HEK293T (cell line): ENCODE measurements at regions not wholly inside any gene's neighbourhood (a gene's known extent, or its start where the extent isn't known, plus 50 kb on each side); places are given as distances from the start of the nearest gene placed in this dataset.

ENCODE experiments used
- CTCF ChIA-PET: fragments of 350-600 bp; formaldehyde crosslinking; extraction: SDS; loops from one replicate; lab custom pipeline; 2021; ENCODE audit warnings: antibody characterized with exemption, inconsistent platforms; lab: Yijun Ruan, JAX
- POLR2A ChIA-PET: fragments of 350-600 bp; formaldehyde crosslinking; extraction: SDS; loops from one replicate; lab custom pipeline; 2020; ENCODE audit warnings: antibody characterized with exemption, inconsistent platforms; lab: Yijun Ruan, JAX
- DNase-seq: peaks from one replicate; pipeline ENCODE4 v3.0.0; 2012; ENCODE audit warnings: mixed read lengths; ENCODE audit errors: extremely low spot score
- ARNT ChIP-seq: fragments of 450-650 bp; IDR thresholded peaks from 2 replicates; pipeline ENCODE4 v1.6.1; 2017; ENCODE audit warnings: mild to moderate bottlenecking
- BHLHE40 ChIP-seq: fragments of 450-650 bp; IDR thresholded peaks from 2 replicates; pipeline ENCODE4 v1.6.1; 2016; ENCODE audit warnings: mild to moderate bottlenecking, moderate library complexity, borderline replicate concordance
- CTBP1 ChIP-seq: fragments of 450-650 bp; IDR thresholded peaks from 2 replicates; pipeline ENCODE4 v1.6.1; 2016; ENCODE audit warnings: borderline replicate concordance
- ELF4 ChIP-seq: fragments of 450-650 bp; IDR thresholded peaks from 2 replicates; pipeline ENCODE4 v1.6.1; 2017; ENCODE audit warnings: antibody characterized with exemption
- FOXA1 ChIP-seq: fragments of 450-650 bp; IDR thresholded peaks from 2 replicates; pipeline ENCODE4 v1.6.1; 2016; ENCODE audit warnings: mild to moderate bottlenecking
- FOXK2 ChIP-seq: fragments of 450-650 bp; IDR thresholded peaks from 2 replicates; pipeline ENCODE4 v1.6.1; 2016; ENCODE audit warnings: mild to moderate bottlenecking
- FOXM1 ChIP-seq: fragments of 450-650 bp; IDR thresholded peaks from 2 replicates; pipeline ENCODE4 v1.6.1; 2017; ENCODE audit warnings: mild to moderate bottlenecking, borderline replicate concordance
- HDGF ChIP-seq: fragments of 450-650 bp; IDR thresholded peaks from 2 replicates; pipeline ENCODE4 v1.6.1; 2017; ENCODE audit warnings: antibody characterized with exemption, borderline replicate concordance
- L3MBTL2 ChIP-seq: fragments of 450-650 bp; conservative IDR thresholded peaks from 2 replicates; pipeline ENCODE4 v1.6.1; 2016; ENCODE audit warnings: mild to moderate bottlenecking
- LEF1 ChIP-seq: fragments of 450-650 bp; IDR thresholded peaks from 2 replicates; pipeline ENCODE4 v1.6.1; 2017; ENCODE audit warnings: mild to moderate bottlenecking, borderline replicate concordance
- NFRKB ChIP-seq: fragments of 450-650 bp; IDR thresholded peaks from 2 replicates; pipeline ENCODE4 v1.6.1; 2016; ENCODE audit warnings: mild to moderate bottlenecking, moderate library complexity
- PKNOX1 ChIP-seq: fragments of 450-650 bp; IDR thresholded peaks from 2 replicates; pipeline ENCODE4 v1.6.1; 2016
- SP1 ChIP-seq: fragments of 450-650 bp; IDR thresholded peaks from 2 replicates; pipeline ENCODE4 v1.6.1; 2017
- SUZ12 ChIP-seq: fragments of 450-650 bp; IDR thresholded peaks from 2 replicates; pipeline ENCODE4 v1.6.1; 2016; ENCODE audit warnings: mild to moderate bottlenecking
- TARDBP ChIP-seq: fragments of 450-650 bp; IDR thresholded peaks from 2 replicates; pipeline ENCODE4 v1.6.1; 2016
- ZNF384 ChIP-seq: fragments of 450-650 bp; IDR thresholded peaks from 2 replicates; pipeline ENCODE4 v1.6.1; 2016

GRCh38 chr18:56291294-56291693 is 347.1 kb downstream of the TXNL1 start:
- ChIA-PET POLR2A (no interaction called here), CTCF (no interaction called here)
- TF ChIP-seq NFRKB (no peak), ARNT (no peak), BHLHE40 (no peak), LEF1 (no peak), SUZ12 (no peak), HDGF (no peak), PKNOX1 (no peak), ELF4 (no peak), CTBP1 (no peak), FOXM1 (no peak)
- no peak for DNase-seq

DNA sequence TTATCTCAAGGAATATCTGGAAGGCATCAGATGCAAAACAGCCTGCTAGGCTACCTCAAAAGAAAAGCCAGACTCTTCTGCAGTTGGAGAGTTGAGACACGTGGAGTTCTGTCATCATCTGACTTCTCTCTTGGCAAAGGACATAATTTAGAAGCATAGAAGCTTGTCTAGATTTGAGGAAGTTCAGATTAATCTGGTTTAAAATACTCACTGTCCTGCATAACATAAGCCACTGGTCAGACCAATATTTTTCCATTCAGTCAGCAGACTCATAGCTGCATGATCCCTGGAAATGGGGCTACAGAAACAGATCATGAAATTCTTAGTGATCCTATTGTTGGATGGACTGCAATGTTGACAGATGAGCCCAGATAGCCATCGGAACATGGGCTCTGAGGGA is 349.0 kb downstream of the TXNL1 start:
- TF ChIP-seq BHLHE40 (no peak), SUZ12 (no peak), CTBP1 (no peak), TARDBP (no peak), FOXA1 (no peak), PKNOX1 (no peak), LEF1 (no peak), ELF4 (no peak), NFRKB (no peak), L3MBTL2 (no peak), FOXM1 (no peak), FOXK2 (no peak), HDGF (no peak), SP1 (no peak), ZNF384 (no peak)
- ChIA-PET POLR2A (no interaction called here), CTCF (no interaction called here)
- DNase-seq: no peak

DNA sequence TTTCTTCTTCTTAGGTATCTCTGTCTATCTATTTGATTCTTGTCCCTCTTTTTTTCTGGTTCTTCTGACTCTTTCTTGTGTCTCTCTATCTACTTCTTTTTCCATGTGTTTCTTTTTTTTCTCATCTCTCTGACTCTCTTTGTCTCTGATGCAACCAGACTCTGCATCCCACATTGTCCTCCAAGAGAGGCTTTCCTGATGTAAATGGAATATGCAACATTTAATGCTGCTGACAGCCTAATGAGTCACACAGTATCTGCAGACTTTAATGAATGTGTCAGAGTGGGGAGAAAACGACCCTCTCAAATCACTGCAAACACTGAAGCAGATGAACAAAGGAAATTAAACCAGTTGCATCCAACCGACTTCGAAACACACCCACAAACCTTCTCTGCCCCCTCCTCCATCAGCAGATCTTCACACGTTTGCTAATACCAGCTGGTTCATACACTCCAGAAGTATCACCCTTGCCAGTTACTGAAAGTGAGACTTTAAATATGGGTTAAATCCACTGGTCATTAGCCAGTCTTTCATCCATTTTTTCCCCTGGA is 351.5 kb downstream of the TXNL1 start:
- ChIA-PET POLR2A (no interaction called here), CTCF (no interaction called here)
- TF ChIP-seq HDGF: no peak
- no peak for TF ChIP-seq L3MBTL2
- TF ChIP-seq BHLHE40: no peak
- no peak for TF ChIP-seq ZNF384
- no peak for TF ChIP-seq TARDBP
- no peak for TF ChIP-seq FOXA1
- TF ChIP-seq PKNOX1: no peak
- DNase-seq: no peak

DNA sequence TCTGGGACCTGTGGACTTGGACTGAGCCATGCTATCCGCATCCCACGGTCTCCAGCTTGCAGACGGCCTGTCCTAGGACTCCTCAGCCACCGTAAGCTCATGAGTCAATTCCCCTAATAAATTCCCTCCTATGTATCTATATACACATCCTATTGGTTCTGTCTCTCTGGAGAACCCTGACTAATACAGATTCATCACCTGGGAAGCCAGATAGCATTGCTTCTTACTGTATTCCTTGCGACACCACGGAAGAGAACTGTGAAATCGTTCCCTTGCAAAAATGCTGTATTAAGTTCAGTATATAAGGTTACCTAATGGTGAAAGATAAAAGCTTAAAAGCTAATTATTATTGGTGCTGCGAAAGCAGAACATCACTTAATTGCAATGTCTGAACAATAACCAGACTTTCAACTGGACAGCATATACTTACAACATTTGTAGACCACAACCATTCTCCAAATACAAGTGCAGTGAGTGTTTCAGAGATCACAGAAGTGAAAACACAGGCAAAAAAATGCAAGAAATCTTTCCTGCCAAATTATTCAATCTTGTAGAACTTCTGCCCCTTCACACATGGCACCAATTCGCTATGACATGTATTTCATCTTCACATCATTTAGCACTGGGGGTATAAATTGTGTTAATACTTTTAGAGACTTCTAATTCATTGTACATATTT is 352.9 kb downstream of the TXNL1 start:
- no peak for DNase-seq
- CTCF ChIA-PET: no interaction called here
- POLR2A ChIA-PET: no interaction called here
- no peak for TF ChIP-seq ZNF384
- TF ChIP-seq SUZ12: no peak
- no peak for TF ChIP-seq ARNT
- no peak for TF ChIP-seq NFRKB
- TF ChIP-seq TARDBP: no peak
- TF ChIP-seq LEF1: no peak
- no peak for TF ChIP-seq FOXM1
- TF ChIP-seq PKNOX1: no peak
- TF ChIP-seq HDGF: no peak
- TF ChIP-seq FOXA1: no peak
- no peak for TF ChIP-seq FOXK2
- no peak for TF ChIP-seq L3MBTL2
- no peak for TF ChIP-seq ELF4

- TF ChIP-seq CTBP1: no peak
- no peak for TF ChIP-seq FOXM1
- no peak for TF ChIP-seq FOXK2
- TF ChIP-seq NFRKB: no peak
- TF ChIP-seq L3MBTL2: no peak
- TF ChIP-seq ARNT: no peak
- TF ChIP-seq ZNF384: no peak
- no peak for TF ChIP-seq BHLHE40
- TF ChIP-seq FOXA1: no peak
- no peak for TF ChIP-seq ELF4
- TF ChIP-seq HDGF: no peak
- no peak for TF ChIP-seq TARDBP
- no peak for TF ChIP-seq PKNOX1
- TF ChIP-seq SP1: no peak
- TF ChIP-seq LEF1: no peak
- no peak for TF ChIP-seq SUZ12
- POLR2A ChIA-PET: no interaction called here
- no peak for DNase-seq
- CTCF ChIA-PET: no interaction called here
These were observed 354.1 kb downstream of the TXNL1 start for GRCh38 chr18:56284319-56284718.
